Tongue (tissue), 1 donor: ENCODE measurements at regions not wholly inside any gene's neighbourhood (a gene's known extent, or its start where the extent isn't known, plus 50 kb on each side); places are given as distances from the start of the nearest gene placed in this dataset.

Experiments
- DNase-seq: peaks from one replicate; pipeline ENCODE4 v3.0.0-alpha.2; 2015

- DNase-seq = no peak
These were observed 98.8 kb upstream of the NCKAP5 start for GRCh38 chr2:133667085-133667484.

DNA sequence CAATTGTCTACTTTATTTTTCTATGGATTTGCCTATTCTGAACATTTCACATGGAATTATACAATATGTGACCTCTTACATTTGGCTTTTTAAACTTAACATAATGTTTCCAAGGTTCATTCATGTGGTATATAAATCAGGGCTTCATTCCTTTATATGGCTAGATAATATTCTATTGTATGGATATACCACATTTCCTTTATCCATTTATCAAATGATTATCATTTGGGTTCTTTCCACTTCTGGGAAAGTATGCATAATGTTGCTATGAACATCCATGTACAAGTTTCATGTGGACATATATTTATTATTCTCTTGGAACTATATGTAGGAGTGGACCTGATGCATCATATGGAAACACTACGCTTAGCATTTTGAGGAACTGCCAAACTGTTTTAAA is 99.7 kb upstream of the NCKAP5 start:
- DNase-seq = no peak

DNA sequence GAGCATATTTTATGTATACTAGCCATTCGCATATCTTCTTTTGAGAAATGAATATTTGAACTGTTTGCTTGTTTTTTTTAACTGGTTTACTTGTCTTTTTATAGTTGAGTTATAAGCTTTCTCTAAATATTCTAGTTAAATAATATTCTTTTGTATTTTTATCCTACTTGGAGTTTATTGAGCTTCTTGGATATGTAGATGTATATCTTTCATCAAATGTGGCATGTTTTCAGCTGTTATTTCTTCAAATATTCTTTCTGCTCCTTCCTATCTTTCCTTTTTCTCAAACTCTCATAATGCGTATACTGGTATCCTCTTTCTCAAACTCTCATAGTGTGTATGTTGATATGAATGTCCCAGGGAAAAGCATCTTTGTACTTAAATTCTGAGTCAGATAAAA is 100.3 kb upstream of the NCKAP5 start:
- DNase-seq = no peak

GRCh38 chr2:133673305-133673905 is 105.1 kb upstream of the NCKAP5 start:
- peak; percentile 74 for DNase-seq

- no peak for DNase-seq
These were observed 105.8 kb upstream of the NCKAP5 start for GRCh38 chr2:133674066-133674432.

DNA sequence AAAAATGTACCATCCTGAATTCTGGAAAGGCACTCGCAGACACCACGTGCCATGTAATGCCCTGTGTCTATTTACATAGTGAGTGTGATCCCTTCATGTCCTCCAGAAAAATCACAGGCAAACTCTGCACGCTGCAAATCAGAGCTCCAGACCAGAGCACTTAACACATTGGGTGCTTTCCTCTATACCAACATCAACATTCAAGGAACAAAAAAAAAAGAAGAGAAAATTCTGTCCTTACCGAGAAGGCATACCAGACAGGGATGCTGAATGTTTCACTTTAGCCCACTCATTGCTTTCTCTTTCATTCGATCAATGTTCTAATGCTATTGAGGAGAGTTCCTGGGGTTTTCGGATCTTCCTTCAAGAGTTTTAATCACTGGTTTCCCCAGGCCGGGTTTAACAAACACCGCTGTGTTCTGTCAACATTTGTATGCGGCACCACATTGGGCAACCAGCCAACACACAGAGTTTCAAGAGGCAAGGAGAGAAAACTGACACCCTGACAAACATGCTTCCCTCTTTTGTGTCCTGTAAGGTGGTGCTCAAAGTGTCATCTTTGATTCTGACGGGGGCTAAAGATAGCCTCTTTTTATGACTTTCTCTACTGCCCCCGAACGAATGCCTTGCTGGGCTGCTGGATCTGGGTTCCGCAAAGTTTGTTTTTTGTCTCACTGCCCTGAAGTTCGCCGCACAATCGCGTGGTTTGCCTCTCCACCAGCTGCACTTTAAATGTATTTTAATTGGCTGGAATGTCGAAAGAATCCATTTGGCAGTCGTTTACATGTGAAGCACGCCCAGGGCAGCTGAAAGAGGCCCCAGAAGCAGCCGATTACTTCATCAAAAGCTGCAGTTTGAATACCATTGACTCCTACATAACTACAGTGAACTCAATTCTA is 106.4 kb upstream of the NCKAP5 start:
- DNase-seq = peak; percentile 95

DNA sequence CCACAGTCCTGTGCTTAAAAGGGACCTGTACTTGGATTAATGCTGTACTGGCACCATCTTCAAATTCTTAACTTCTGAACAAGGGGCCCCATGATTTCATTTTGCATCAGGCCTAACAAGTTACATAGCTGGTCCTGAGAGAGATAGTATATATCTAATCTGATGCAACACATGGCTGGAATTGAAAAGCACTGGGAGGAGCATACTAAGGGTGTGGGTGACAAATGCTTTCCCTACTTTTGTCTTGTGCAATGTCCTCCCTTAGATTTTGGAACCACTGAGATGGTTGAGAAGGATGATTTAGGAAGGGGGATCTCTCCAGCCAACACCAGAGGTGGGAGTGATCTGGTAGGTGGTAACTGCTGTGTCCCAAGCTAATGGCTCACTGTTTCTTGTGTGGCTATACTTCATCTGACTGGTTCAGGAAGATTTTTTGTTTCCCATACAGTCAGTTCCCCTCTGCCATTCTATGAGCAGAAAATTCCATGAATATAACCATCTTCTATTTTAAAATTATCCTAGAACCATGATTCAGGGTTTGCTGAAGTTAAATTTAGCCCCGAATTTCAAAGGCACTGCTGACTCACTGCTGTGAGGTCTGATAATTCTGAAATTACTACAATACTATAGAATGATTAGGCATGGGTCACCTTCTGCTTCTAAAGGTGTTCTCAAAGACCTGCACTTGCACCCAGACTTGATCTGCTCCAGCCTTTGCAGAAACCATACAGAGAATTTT is 108.3 kb upstream of the NCKAP5 start:
- no peak for DNase-seq

GRCh38 chr2:133680343-133681049 is 112.2 kb upstream of the NCKAP5 start:
- DNase-seq = no peak

GRCh38 chr2:133682347-133682746 is 114.1 kb upstream of the NCKAP5 start:
- peak; percentile 48 for DNase-seq

- peak; percentile 40 for DNase-seq
These were observed 114.6 kb upstream of the NCKAP5 start for GRCh38 chr2:133682906-133683305.

GRCh38 chr2:133685636-133686215 is 117.5 kb upstream of the NCKAP5 start:
- DNase-seq = peak; percentile 34

- peak; percentile 24 for DNase-seq
These were observed 122.5 kb upstream of the NCKAP5 start for GRCh38 chr2:133690780-133691179.

GRCh38 chr2:133691336-133691735 is 123.1 kb upstream of the NCKAP5 start:
- DNase-seq = no peak

- DNase-seq = no peak
These were observed 137.0 kb upstream of the NCKAP5 start for GRCh38 chr2:133705287-133705686.

GRCh38 chr2:133710613-133711012 is 142.3 kb upstream of the NCKAP5 start:
- DNase-seq = no peak

GRCh38 chr2:133711201-133711600 is 142.9 kb upstream of the NCKAP5 start:
- no peak for DNase-seq

- no peak for DNase-seq
These were observed 143.5 kb upstream of the NCKAP5 start for GRCh38 chr2:133711806-133712205.

GRCh38 chr2:133712369-133712768 is 144.1 kb upstream of the NCKAP5 start:
- DNase-seq = no peak

DNA sequence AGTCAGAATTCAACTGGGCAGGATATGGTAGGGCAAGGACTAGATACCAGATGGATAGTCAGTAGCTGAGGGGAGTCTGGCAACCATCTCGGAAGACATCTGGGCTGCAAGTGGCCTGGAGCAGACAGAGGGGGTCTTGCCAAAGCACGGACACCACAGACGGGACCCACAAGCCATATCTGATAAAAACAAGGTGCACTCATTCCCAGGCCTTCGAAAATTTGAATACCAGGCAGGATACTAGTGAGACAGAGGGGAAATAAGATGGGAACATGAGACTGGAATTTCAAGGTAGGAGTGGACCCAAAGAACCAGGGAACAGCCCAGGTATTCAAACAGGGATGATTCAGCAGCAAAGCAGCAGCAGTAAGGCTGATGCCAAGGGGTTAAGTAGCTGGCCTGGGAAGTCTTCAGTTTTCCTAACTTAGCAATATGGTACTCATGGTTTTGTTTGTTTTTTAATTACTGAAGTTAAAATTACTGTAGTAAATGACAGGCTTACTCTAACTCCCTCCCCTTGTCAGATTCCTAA is 144.9 kb upstream of the NCKAP5 start:
- DNase-seq = no peak

- no peak for DNase-seq
These were observed 147.9 kb upstream of the NCKAP5 start for GRCh38 chr2:133716166-133716565.

DNA sequence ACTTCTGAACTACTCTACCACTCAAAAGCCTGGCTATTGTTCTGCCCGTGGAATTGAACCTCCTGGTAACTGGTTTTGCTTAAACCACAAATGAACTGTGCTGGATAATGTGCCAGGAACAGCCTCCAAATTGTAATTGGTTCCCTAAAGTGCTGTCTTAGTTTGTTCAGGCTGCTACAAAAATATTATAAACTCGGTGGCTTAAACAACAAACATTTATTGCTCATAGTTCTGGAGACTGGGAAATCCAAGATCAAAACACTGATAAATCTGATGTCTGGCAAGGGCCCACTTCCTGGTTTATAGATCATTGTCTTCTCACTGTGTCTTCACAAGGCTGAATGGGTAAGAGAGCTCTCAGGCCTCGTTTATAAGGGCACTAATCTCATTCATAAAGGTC is 149.2 kb upstream of the NCKAP5 start:
- no peak for DNase-seq

DNA sequence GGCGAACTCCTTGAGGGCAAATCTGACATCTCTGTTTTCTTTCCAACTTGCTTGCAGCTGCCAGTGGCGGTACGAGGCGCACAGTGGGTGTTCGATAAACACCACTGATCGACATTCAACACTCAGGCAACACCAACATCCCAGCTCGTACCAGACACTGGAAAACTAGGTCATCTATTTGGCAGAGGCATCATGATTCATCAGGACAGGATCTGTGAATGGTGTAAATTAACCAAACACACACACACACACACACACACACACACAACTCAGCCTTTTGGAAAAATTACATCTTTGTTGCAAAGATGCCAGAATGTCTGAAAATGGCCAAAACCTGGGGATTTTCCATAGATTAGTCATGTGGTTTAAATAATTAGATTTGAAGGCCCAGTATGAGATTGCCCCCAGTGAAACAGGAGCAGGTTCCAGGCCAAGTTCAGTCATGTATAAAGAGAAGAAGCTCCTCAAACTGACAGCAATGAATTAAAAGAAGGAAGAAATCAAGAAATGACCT is 150.5 kb upstream of the NCKAP5 start:
- peak; percentile 33 for DNase-seq
